ENCODE measurements at regions not wholly inside any gene's neighbourhood (a gene's known extent, or its start where the extent isn't known, plus 50 kb on each side); places are given as distances from the start of the nearest gene placed in this dataset.
A peak's percentile ranks its signal among the peaks of the same experiment; 100 is the strongest.

DNA sequence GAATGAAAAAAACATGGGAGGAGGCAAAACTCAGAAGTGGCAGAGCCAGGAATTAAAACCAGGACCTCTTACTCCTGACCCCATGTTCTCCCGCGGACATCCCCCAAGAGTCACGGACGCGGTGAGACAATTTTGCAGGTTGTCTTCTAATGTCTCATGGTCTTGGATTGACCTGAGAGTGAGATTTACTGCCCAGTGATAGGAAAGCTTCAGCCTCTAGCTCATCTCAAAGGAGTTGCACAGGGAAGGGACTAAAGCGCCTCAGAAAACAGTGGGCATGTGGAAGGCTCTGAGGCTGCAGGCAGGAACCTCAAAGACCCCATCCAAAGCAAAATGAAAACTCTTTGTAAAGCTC is 197.4 kb downstream of the ADAMTS15 start:
- Histone ChIP-seq H3K27ac (peak overlapping the region in 1 of 2 donors; percentile 56), H3K36me3 (no peaks in the 10 kb centered on the region), H3K9me3 (no peaks in the 10 kb centered on the region), H3K4me3 (no peak overlapping the region), H3K4me1 (peaks cover 4 to 15% of the 10 kb centered on the region in 2 donors), H3K27me3 (no peaks in the 10 kb centered on the region)
- intact Hi-C loops (cut with DNase I; ENCODE audit: low total_unique reads), result no loop called here
- DNase-seq, result no peak
- no peak for TF ChIP-seq POLR2A (IDR thresholded peaks at IDR 0.05)
- TF ChIP-seq CTCF (IDR thresholded peaks at IDR 0.05), result no peak

- peaks cover 4 to 15% of the 10 kb centered on the region in 2 donors for H3K4me1 ChIP-seq
- TF ChIP-seq POLR2A (IDR thresholded peaks at IDR 0.05), result no peak
- TF ChIP-seq CTCF (IDR thresholded peaks at IDR 0.05), result no peak
- intact Hi-C loops (cut with DNase I; ENCODE audit: low total_unique reads), result no loop called here
These were observed 198.4 kb downstream of the ADAMTS15 start for GRCh38 chr11:130646881-130647280.

DNA sequence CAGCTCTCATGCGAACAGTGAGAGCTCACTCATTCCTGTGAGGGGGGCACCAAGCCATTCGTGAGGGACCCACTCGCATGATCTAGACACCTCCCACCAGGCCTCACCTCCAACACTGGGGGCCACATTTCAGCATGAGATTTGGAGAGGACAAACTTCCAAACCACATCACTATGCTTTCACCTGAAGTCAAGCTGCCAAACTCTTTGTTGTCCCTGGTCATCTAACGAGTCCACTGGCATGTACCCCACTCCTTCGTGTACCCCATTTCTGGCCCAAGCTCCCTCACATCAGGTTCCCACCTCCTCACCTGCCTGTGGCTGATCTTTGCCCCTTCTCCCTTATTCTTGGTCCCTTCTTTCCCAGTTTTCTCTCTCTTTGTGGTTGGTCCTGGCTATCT is 198.9 kb downstream of the ADAMTS15 start:
- no peak for TF ChIP-seq POLR2A (IDR thresholded peaks at IDR 0.05)
- no peak for TF ChIP-seq CTCF (IDR thresholded peaks at IDR 0.05)
- no peak for DNase-seq
- intact Hi-C loops (cut with DNase I; ENCODE audit: low total_unique reads), result no loop called here
- peak overlapping the region; percentile 56 to 59 for H3K27ac ChIP-seq
- H3K9me3 ChIP-seq, result no peaks in the 10 kb centered on the region
- H3K27me3 ChIP-seq, result no peaks in the 10 kb centered on the region
- no peaks in the 10 kb centered on the region for H3K36me3 ChIP-seq
- peaks cover 4 to 15% of the 10 kb centered on the region in 2 donors for H3K4me1 ChIP-seq
- no peak overlapping the region for H3K4me3 ChIP-seq

More at GRCh38 chr11:130646881-130647280, 198.4 kb downstream of the ADAMTS15 start:
- H3K27ac ChIP-seq, result peak overlapping the region in 1 of 2 donors; percentile 56
- H3K4me3 ChIP-seq, result no peak overlapping the region
- no peaks in the 10 kb centered on the region for H3K36me3 ChIP-seq
- no peaks in the 10 kb centered on the region for H3K9me3 ChIP-seq
- DNase-seq, result no peak
- no peaks in the 10 kb centered on the region for H3K27me3 ChIP-seq

- intact Hi-C loops (cut with DNase I; ENCODE audit: low total_unique reads), result no loop called here
These were observed 201.4 kb downstream of the ADAMTS15 start for GRCh38 chr11:130649801-130650200.

GRCh38 chr11:130650456-130651030 is 202.1 kb downstream of the ADAMTS15 start:
- Histone ChIP-seq H3K9me3 (no peaks in the 10 kb centered on the region), H3K4me1 (peaks cover 4 to 23% of the 10 kb centered on the region in 2 donors), H3K4me3 (no peak overlapping the region), H3K27ac (no peak overlapping the region), H3K36me3 (no peaks in the 10 kb centered on the region), H3K27me3 (no peaks in the 10 kb centered on the region)
- TF ChIP-seq POLR2A (IDR thresholded peaks at IDR 0.05) (no peak), CTCF (IDR thresholded peaks at IDR 0.05) (no peak)
- no peak for DNase-seq
- intact Hi-C loops (cut with DNase I; ENCODE audit: low total_unique reads), result no loop called here

More at GRCh38 chr11:130649801-130650200, 201.4 kb downstream of the ADAMTS15 start:
- Histone ChIP-seq H3K4me3 (no peak overlapping the region), H3K4me1 (peaks cover 4 to 23% of the 10 kb centered on the region in 2 donors), H3K27me3 (no peaks in the 10 kb centered on the region), H3K27ac (peak overlapping the region in 1 of 2 donors; percentile 56), H3K9me3 (no peaks in the 10 kb centered on the region), H3K36me3 (no peaks in the 10 kb centered on the region)
- no peak for DNase-seq
- TF ChIP-seq POLR2A (IDR thresholded peaks at IDR 0.05) (no peak), CTCF (IDR thresholded peaks at IDR 0.05) (no peak)

Measured in uterus (tissue), 3 donors.